Ishikawa (cell line): ENCODE measurements at regions not wholly inside any gene's neighbourhood (a gene's known extent, or its start where the extent isn't known, plus 50 kb on each side); places are given as distances from the start of the nearest gene placed in this dataset.

ENCODE experiments used
- RAD21 ChIP-seq: IDR thresholded peaks from 2 replicates; pipeline ENCODE4 v1.6.1; 2012; ENCODE audit warnings: low read depth
- TF ChIP-seq, protein P1 (sequence below): IDR thresholded peaks from 2 replicates; pipeline ENCODE4 v1.6.1; 2012; ENCODE audit warnings: low read depth, mild to moderate bottlenecking

DNA sequence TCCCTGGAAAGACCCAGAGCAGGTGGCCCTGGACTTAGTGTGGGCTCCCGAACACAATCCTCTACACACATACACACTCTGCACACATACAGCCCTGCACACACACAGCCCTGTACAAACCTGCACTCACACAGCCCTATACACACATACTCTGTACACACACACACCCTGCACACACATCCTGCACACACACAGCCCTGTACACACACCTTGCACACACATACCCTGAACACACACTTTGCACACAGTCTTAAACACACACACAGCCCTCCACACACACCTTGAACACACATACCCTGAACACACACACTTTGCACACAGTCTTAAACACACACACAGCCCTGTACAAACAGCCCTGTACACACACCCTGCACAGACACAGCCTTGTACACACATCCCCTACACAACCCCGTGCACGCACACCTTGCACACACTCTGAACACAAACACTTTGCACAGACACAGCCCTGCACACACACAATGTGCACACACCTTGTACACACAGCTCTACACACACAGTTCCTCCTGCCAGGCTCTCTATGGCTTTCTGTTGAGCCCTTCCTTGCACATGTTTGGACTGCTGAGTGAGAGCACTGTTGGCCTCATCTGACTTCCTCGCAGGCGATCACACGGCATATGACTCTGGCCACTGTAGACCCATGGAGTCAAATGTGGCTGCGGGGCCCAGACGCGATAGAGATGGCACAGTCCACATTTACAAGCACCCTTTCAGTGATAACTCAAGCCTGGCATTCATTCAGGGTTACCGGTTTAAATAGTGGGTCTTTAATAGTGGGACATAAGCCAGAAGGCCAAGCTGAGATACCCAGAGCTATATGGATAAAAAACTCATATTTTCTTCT is 245.7 kb upstream of the IRX1 start:
- no peak for TF ChIP-seq RAD21
- TF ChIP-seq, protein P1, sequence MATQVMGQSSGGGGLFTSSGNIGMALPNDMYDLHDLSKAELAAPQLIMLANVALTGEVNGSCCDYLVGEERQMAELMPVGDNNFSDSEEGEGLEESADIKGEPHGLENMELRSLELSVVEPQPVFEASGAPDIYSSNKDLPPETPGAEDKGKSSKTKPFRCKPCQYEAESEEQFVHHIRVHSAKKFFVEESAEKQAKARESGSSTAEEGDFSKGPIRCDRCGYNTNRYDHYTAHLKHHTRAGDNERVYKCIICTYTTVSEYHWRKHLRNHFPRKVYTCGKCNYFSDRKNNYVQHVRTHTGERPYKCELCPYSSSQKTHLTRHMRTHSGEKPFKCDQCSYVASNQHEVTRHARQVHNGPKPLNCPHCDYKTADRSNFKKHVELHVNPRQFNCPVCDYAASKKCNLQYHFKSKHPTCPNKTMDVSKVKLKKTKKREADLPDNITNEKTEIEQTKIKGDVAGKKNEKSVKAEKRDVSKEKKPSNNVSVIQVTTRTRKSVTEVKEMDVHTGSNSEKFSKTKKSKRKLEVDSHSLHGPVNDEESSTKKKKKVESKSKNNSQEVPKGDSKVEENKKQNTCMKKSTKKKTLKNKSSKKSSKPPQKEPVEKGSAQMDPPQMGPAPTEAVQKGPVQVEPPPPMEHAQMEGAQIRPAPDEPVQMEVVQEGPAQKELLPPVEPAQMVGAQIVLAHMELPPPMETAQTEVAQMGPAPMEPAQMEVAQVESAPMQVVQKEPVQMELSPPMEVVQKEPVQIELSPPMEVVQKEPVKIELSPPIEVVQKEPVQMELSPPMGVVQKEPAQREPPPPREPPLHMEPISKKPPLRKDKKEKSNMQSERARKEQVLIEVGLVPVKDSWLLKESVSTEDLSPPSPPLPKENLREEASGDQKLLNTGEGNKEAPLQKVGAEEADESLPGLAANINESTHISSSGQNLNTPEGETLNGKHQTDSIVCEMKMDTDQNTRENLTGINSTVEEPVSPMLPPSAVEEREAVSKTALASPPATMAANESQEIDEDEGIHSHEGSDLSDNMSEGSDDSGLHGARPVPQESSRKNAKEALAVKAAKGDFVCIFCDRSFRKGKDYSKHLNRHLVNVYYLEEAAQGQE: no peak
